ENCODE measurements at regions not wholly inside any gene's neighbourhood (a gene's known extent, or its start where the extent isn't known, plus 50 kb on each side); places are given as distances from the start of the nearest gene placed in this dataset.

DNA sequence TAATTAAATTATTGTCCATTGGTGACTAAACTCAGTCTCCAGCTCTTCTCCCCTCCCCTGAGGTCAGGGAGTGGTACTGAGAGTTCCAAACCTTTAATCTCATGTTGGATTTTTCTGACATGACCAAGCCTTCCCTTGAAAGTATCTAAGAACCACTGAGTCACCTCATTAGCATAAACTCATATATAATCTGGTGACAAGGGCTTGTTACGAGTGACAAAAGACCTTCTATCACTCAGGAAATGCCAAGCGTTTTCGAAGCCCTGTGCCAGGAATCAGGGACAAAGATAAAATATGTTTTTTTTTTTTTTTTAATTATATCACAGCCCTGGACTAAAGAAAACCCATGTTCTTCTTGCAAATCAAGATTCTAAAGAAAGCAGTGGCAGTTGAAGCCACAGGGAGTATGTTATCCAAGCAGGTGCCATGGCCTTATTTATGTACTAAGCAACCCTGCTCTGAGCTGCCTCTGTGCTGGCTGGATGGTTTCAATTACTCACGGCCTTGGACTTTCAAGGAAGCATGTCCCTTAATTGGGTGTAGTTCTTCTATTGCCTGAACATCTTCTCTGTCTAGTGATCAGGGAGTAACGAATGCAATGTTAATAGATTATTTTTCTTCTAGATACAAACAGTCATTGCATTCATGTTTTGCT lies 169.0 kb upstream of the PRKCQ start (continued):
- TF ChIP-seq CTCF (IDR thresholded peaks at IDR 0.05 in 2 of 3, conservative IDR thresholded peaks at IDR 0.05 in 1 of 3; ENCODE audit: borderline replicate concordance in 1 of 3, insufficient read depth in 1 of 3, low read depth in 2 of 3, low read length in 2 of 3) (no peak), RAD21 (IDR thresholded peaks at IDR 0.05; ENCODE audit: low read depth) (no peak; the same call in 1 of the 2 replicates), YY1 (IDR thresholded peaks at IDR 0.05; ENCODE audit: extremely low read depth, insufficient replicate concordance, low read depth, low read length) (no peak), EZH2phosphoT487 (IDR thresholded peaks at IDR 0.05; ENCODE audit: borderline replicate concordance) (no peak), EZH2 (IDR thresholded peaks at IDR 0.05) (no peak), ATF3 (IDR thresholded peaks at IDR 0.05) (no peak), SRF (IDR thresholded peaks at IDR 0.05; ENCODE audit: low read depth) (no peak), ELF1 (IDR thresholded peaks at IDR 0.05; ENCODE audit: borderline replicate concordance, low read depth) (no peak), CEBPB (IDR thresholded peaks at IDR 0.05; ENCODE audit: low read depth) (peak; percentile 34; the same call in 1 of the 2 replicates), CBX3 (IDR thresholded peaks at IDR 0.05; ENCODE audit: low read depth) (no peak), MAX (IDR thresholded peaks at IDR 0.05) (peak; percentile 46; the same call in 1 of the 2 replicates), POLR2AphosphoS5 (IDR thresholded peaks at IDR 0.05; ENCODE audit: low read depth, low read length) (no peak), JUND (IDR thresholded peaks at IDR 0.05) (peak; percentile 65), EGR1 (IDR thresholded peaks at IDR 0.05; ENCODE audit: low read depth) (no peak)

Measured in HCT116 (cell line).